K562 (cell line): ENCODE measurements at regions not wholly inside any gene's neighbourhood (a gene's known extent, or its start where the extent isn't known, plus 50 kb on each side); places are given as distances from the start of the nearest gene placed in this dataset.

ENCODE experiments used
- BRCA1 ChIP-seq, 2 experiments: fragments of 450-650 bp in 1 of 2; sonication (generic) in 1 of 2; formaldehyde crosslinking in 1 of 2; IDR thresholded peaks; 2 replicates each; pipeline versions ENCODE4 v1.5.0 to v1.6.1; 2017 to 2020; ENCODE audit warnings: mild to moderate bottlenecking in 1 of 2, missing genetic modification reagents in 1 of 2
- CBX5 ChIP-seq: IDR thresholded peaks from 2 replicates; pipeline ENCODE4 v1.6.1; 2014; ENCODE audit warnings: low read depth, borderline replicate concordance
- MTA1 ChIP-seq: fragments of 450-650 bp; IDR thresholded peaks from 2 replicates; pipeline ENCODE4 v1.6.1; 2017; ENCODE audit warnings: borderline replicate concordance
- NFYB ChIP-seq: IDR thresholded peaks from 2 replicates; pipeline ENCODE4 v1.6.1; 2011; ENCODE audit warnings: mild to moderate bottlenecking, moderate library complexity; ENCODE audit not compliant: insufficient read length; ENCODE audit errors: extremely low read depth
- NR3C1 ChIP-seq: sonication (generic); formaldehyde crosslinking; IDR thresholded peaks from 2 replicates; pipeline ENCODE4 v1.8.1; 2022; ENCODE audit warnings: missing genetic modification reagents
- RAD51 ChIP-seq: fragments of 450-650 bp; IDR thresholded peaks from 2 replicates; pipeline ENCODE4 v1.7.1; 2016; ENCODE audit warnings: low read depth, mild to moderate bottlenecking, borderline replicate concordance
- SP1 ChIP-seq: sonication (generic); formaldehyde crosslinking; IDR thresholded peaks from 2 replicates; pipeline ENCODE4 v1.8.1; 2022; ENCODE audit warnings: mild to moderate bottlenecking, missing genetic modification reagents
- TCF7L2 ChIP-seq: fragments of 150-350 bp; IDR thresholded peaks from 2 replicates; pipeline ENCODE4 v1.6.1; 2016; ENCODE audit warnings: low read depth, mild to moderate bottlenecking, low read length, moderate library complexity
- ZBTB40 ChIP-seq, 2 experiments: fragments of 450-650 bp in 1 of 2; sonication (generic) in 1 of 2; formaldehyde crosslinking in 1 of 2; IDR thresholded peaks; 2 replicates each; pipeline versions ENCODE4 v1.7.1 to v1.9.0; 2016 to 2022; ENCODE audit warnings: inconsistent platforms in 1 of 2, mild to moderate bottlenecking in 1 of 2, missing genetic modification reagents in 1 of 2
- ZBTB43 ChIP-seq: sonication (generic); formaldehyde crosslinking; IDR thresholded peaks from 2 replicates; pipeline ENCODE4 v1.8.0; 2023; ENCODE audit warnings: mild to moderate bottlenecking, missing genetic modification reagents
- ZNF592 ChIP-seq: fragments of 450-650 bp; IDR thresholded peaks from 2 replicates; pipeline ENCODE4 v1.6.1; 2017; ENCODE audit warnings: antibody characterized with exemption, mild to moderate bottlenecking
- ZNF695 ChIP-seq: fragments of 450-650 bp; formaldehyde crosslinking; IDR thresholded peaks from 2 replicates; pipeline ENCODE4 v1.4.0; 2020; ENCODE audit warnings: mild to moderate bottlenecking, moderate library complexity
- ZNF764 ChIP-seq: fragments of 250-450 bp; sonication (Bioruptor Pico); IDR thresholded peaks from 2 replicates; pipeline ENCODE4 v1.4.0; 2020; ENCODE audit warnings: low read depth, mild to moderate bottlenecking, moderate library complexity

- no peak for TF ChIP-seq ZBTB43 (CRISPR knock-in tag)
- TF ChIP-seq NFYB = no peak
- no peak for TF ChIP-seq ZBTB40 (IDR thresholded peaks at IDR 0.05)
- TF ChIP-seq ZBTB40 (CRISPR knock-in tag; IDR thresholded peaks at IDR 0.05) = no peak
- no peak for TF ChIP-seq MTA1
- TF ChIP-seq TCF7L2 = no peak
- no peak for TF ChIP-seq ZNF592
- no peak for TF ChIP-seq SP1 (CRISPR knock-in tag)
- no peak for TF ChIP-seq ZNF695
- TF ChIP-seq BRCA1 (IDR thresholded peaks at IDR 0.05) = no peak
- TF ChIP-seq BRCA1 (CRISPR knock-in tag; IDR thresholded peaks at IDR 0.05) = no peak
- TF ChIP-seq ZNF764 (CRISPR knock-in tag) = no peak
- TF ChIP-seq CBX5 = no peak
- peak; percentile 88 for TF ChIP-seq RAD51
- no peak for TF ChIP-seq NR3C1 (CRISPR knock-in tag)
Observed at GRCh38 chr5:5605170-5605764, 182.8 kb downstream of the ICE1 start (continued).
